Hepatocyte (in vitro differentiated cells): ENCODE measurements at regions not wholly inside any gene's neighbourhood (a gene's known extent, or its start where the extent isn't known, plus 50 kb on each side); places are given as distances from the start of the nearest gene placed in this dataset.

Experiments used
- DNase-seq: peaks from one replicate; pipeline ENCODE4 v3.0.0-alpha.2; 2016; ENCODE audit warnings: low spot score
- H2AFZ ChIP-seq: fragments of 200-600 bp; sonication (generic); 2 replicates; pipeline ENCODE4 v1.6.0; 2016; ENCODE audit warnings: antibody characterized with exemption, mild to moderate bottlenecking
- H3K27ac ChIP-seq: fragments of 200-600 bp; sonication (generic); 2 replicates; pipeline ENCODE4 v1.5.1; 2016; ENCODE audit warnings: mild to moderate bottlenecking
- H3K27me3 ChIP-seq: fragments of 200-600 bp; sonication (generic); 2 replicates; pipeline ENCODE4 v1.6.1; 2016
- H3K36me3 ChIP-seq: fragments of 200-600 bp; sonication (generic); replicated peaks from 2 replicates; pipeline ENCODE4 v1.5.1; 2016; ENCODE audit warnings: low read depth; ENCODE audit not compliant: insufficient read depth
- H3K4me1 ChIP-seq: fragments of 200-600 bp; sonication (generic); 2 replicates; pipeline ENCODE4 v1.5.1; 2016; ENCODE audit warnings: mild to moderate bottlenecking, moderate library complexity; ENCODE audit not compliant: insufficient read depth
- H3K4me2 ChIP-seq: fragments of 200-600 bp; sonication (generic); 2 replicates; pipeline ENCODE4 v1.6.0; 2016
- H3K4me3 ChIP-seq: fragments of 200-600 bp; sonication (generic); 2 replicates; pipeline ENCODE4 v1.5.1; 2016; ENCODE audit warnings: mild to moderate bottlenecking
- H3K79me2 ChIP-seq: fragments of 200-600 bp; sonication (generic); 2 replicates; pipeline ENCODE4 v1.6.0; 2017; ENCODE audit warnings: mild to moderate bottlenecking
- H3K9me2 ChIP-seq: fragments of 200-600 bp; sonication (generic); replicated peaks from 2 replicates; pipeline ENCODE4 v1.6.0; 2017; ENCODE audit warnings: mild to moderate bottlenecking; ENCODE audit not compliant: insufficient read depth
- H3K9me3 ChIP-seq: fragments of 200-600 bp; sonication (generic); 2 replicates; pipeline ENCODE4 v1.5.1; 2016; ENCODE audit warnings: low read depth, mild to moderate bottlenecking
- H4K20me1 ChIP-seq: fragments of 200-600 bp; sonication (generic); 2 replicates; pipeline ENCODE4 v1.6.0; 2016; ENCODE audit warnings: mild to moderate bottlenecking; ENCODE audit not compliant: insufficient read depth, poor library complexity, severe bottlenecking
- CTCF ChIP-seq: fragments of 200-600 bp; sonication (generic); IDR thresholded peaks from 2 replicates; pipeline ENCODE4 v1.5.1; 2016; ENCODE audit warnings: antibody characterized with exemption, mild to moderate bottlenecking; ENCODE audit not compliant: poor library complexity
- EZH2 ChIP-seq: fragments of 200-600 bp; sonication (generic); IDR thresholded peaks from 2 replicates; pipeline ENCODE4 v1.6.1; 2016; ENCODE audit warnings: antibody characterized with exemption, mild to moderate bottlenecking, borderline replicate concordance
- EZH2phosphoT487 ChIP-seq: fragments of 200-600 bp; sonication (generic); IDR thresholded peaks from one replicate; pipeline ENCODE4 v1.6.1; 2018; ENCODE audit warnings: antibody characterized with exemption, mild to moderate bottlenecking, low read depth, moderate library complexity; ENCODE audit not compliant: unreplicated experiment, severe bottlenecking
- WGBS: methylation state at CpG from one replicate; pipeline ENCODE4 v1.1.6; 2016; ENCODE audit warnings: low lambda C conversion rate; ENCODE audit errors: missing lambda C conversion rate; 5-methylcytosine and 5-hydroxymethylcytosine counted together

- Histone ChIP-seq H3K27ac (no peak overlapping the region), H3K36me3 (no peaks in the 10 kb centered on the region), H3K9me2 (no peaks in the 10 kb centered on the region), H4K20me1 (no peaks in the 10 kb centered on the region), H2AFZ (no peak overlapping the region), H3K79me2 (no peaks in the 10 kb centered on the region), H3K4me1 (no peaks in the 10 kb centered on the region), H3K4me2 (no peak overlapping the region), H3K9me3 (no peaks in the 10 kb centered on the region), H3K27me3 (no peaks in the 10 kb centered on the region), H3K4me3 (no peak overlapping the region)
- no peak for TF ChIP-seq CTCF
- 54% methylated on average over 6 of the region's 6 CpGs for WGBS
- DNase-seq: no peak
These were observed 113.9 kb upstream of the SLC35B3 start for GRCh38 chr6:8549074-8549790.

GRCh38 chr6:8546496-8546895 lies 111.2 kb upstream of the SLC35B3 start:
- TF ChIP-seq EZH2 (no peak), CTCF (no peak), EZH2phosphoT487 (no peak)
- Histone ChIP-seq H3K9me3 (no peaks in the 10 kb centered on the region), H3K27me3 (no peaks in the 10 kb centered on the region), H3K4me2 (no peak overlapping the region), H3K36me3 (no peaks in the 10 kb centered on the region), H3K4me1 (no peaks in the 10 kb centered on the region), H3K79me2 (no peaks in the 10 kb centered on the region), H3K9me2 (no peaks in the 10 kb centered on the region), H2AFZ (no peak overlapping the region), H3K4me3 (no peak overlapping the region), H3K27ac (no peak overlapping the region), H4K20me1 (no peaks in the 10 kb centered on the region)
- WGBS: 72% methylated on average over 7 of the region's 7 CpGs
- DNase-seq: no peak

- H3K4me2 ChIP-seq: no peak overlapping the region
- H4K20me1 ChIP-seq: no peaks in the 10 kb centered on the region
- no peak overlapping the region for H2AFZ ChIP-seq
- H3K27ac ChIP-seq: no peak overlapping the region
- H3K9me2 ChIP-seq: no peaks in the 10 kb centered on the region
- no peaks in the 10 kb centered on the region for H3K79me2 ChIP-seq
- DNase-seq: no peak
- WGBS: 94% methylated on average over 1 of the region's 1 CpG
- H3K4me1 ChIP-seq: no peaks in the 10 kb centered on the region
- no peaks in the 10 kb centered on the region for H3K27me3 ChIP-seq
- no peaks in the 10 kb centered on the region for H3K36me3 ChIP-seq
- TF ChIP-seq CTCF (no peak), EZH2phosphoT487 (no peak), EZH2 (no peak)
- H3K9me3 ChIP-seq: no peaks in the 10 kb centered on the region
- no peak overlapping the region for H3K4me3 ChIP-seq
These were observed 110.0 kb upstream of the SLC35B3 start for GRCh38 chr6:8545336-8545735.

GRCh38 chr6:8543714-8544113 lies 108.4 kb upstream of the SLC35B3 start:
- H3K4me3 ChIP-seq: no peak overlapping the region
- H3K27ac ChIP-seq: no peak overlapping the region
- H3K4me2 ChIP-seq: no peak overlapping the region
- H3K4me1 ChIP-seq: no peaks in the 10 kb centered on the region
- DNase-seq: no peak
- no peak overlapping the region for H2AFZ ChIP-seq
- H3K27me3 ChIP-seq: no peaks in the 10 kb centered on the region
- WGBS: 74% methylated on average over 4 of the region's 4 CpGs
- H3K9me3 ChIP-seq: no peaks in the 10 kb centered on the region
- no peaks in the 10 kb centered on the region for H3K79me2 ChIP-seq
- no peak for TF ChIP-seq EZH2
- TF ChIP-seq CTCF: no peak
- TF ChIP-seq EZH2phosphoT487: no peak
- H3K36me3 ChIP-seq: no peaks in the 10 kb centered on the region
- H4K20me1 ChIP-seq: no peaks in the 10 kb centered on the region
- H3K9me2 ChIP-seq: no peaks in the 10 kb centered on the region
